Upper lobe of right lung (tissue), 1 donor: ENCODE measurements at regions not wholly inside any gene's neighbourhood (a gene's known extent, or its start where the extent isn't known, plus 50 kb on each side); places are given as distances from the start of the nearest gene placed in this dataset.
A peak's percentile ranks its signal among the peaks of the same experiment; 100 is the strongest.

Experiments used
- ATAC-seq: fragments of 200-7000 bp; cut with Tn5 transposase; one replicate; pipeline ENCODE4 v1.9.1; 2020; ENCODE audit warnings: mild to moderate bottlenecking, moderate library complexity
- DNase-seq: peaks from one replicate; pipeline ENCODE4 v3.0.0-alpha.2; 2020
- H3K27ac ChIP-seq: fragments of 200-600 bp; one replicate; pipeline ENCODE4 v1.8.0; 2022
- H3K27me3 ChIP-seq: fragments of 200-600 bp; one replicate; pipeline ENCODE4 v1.8.0; 2022; ENCODE audit warnings: mild to moderate bottlenecking
- H3K36me3 ChIP-seq: fragments of 200-600 bp; one replicate; pipeline ENCODE4 v1.8.0; 2022
- H3K4me1 ChIP-seq: fragments of 200-600 bp; one replicate; pipeline ENCODE4 v1.8.0; 2022
- H3K4me3 ChIP-seq: fragments of 200-600 bp; one replicate; pipeline ENCODE4 v1.8.0; 2022; ENCODE audit warnings: mild to moderate bottlenecking
- H3K9me3 ChIP-seq: fragments of 200-600 bp; one replicate; pipeline ENCODE4 v1.8.0; 2022
- CTCF ChIP-seq: fragments of 200-600 bp; IDR thresholded peaks from one replicate; pipeline ENCODE4 v1.8.0; 2022; ENCODE audit warnings: antibody characterized with exemption
- intact Hi-C: fragments of 100-400 bp; cut with DNase I; formaldehyde crosslinking; loops from one replicate; pipeline ENCODE4 v1.11.0; 2022
- donor health status: DM: no; HTN: yes; CAD: no; lungs with severe emphysema.

DNA sequence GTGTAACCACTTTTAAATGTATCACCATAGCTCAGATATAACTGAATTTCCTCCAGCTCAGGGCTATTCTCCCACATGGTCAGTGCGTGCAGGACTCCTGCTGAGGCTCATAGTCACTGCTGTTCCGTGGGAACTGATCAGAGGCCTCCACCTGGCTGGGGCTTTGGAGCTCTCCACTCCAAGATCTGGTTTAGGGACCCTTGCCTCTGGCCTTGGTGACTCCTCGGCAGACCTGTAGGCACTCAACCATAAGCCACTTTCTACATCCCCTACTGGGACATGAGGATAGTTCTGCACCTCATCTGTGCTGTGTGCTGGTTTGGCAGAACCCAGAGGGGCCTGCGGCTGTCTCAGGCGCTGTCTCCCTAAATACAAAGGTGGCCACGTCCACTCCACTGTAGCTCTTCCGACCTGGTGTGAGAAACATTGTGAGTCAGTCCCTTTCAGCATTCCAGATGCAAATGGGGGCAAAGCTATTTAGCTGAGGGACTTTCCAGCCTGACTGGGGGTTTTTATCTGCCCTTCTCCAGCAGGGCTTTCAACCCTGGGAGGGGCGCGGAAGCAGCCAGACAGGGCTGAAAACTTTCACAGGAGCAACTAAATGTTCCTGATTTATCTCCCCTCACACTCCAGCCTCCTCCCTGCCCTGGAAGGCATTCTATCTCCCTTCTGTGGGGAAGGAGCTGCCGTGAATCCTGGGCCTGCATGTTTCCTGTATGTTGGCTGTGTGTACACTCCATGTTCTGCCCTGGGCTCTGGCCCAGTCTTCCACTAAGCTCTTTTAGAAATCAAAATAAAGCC, 218.3 kb upstream of the DAAM1 start:
- DNase-seq (no peak), ATAC-seq (peak; percentile 26)
- TF ChIP-seq CTCF, result no peak
- no peaks in the 10 kb centered on the region for H3K4me1 ChIP-seq
- H3K27ac ChIP-seq, result no peak overlapping the region
- H3K4me3 ChIP-seq, result no peak overlapping the region
- intact Hi-C loops, result no loop called here
- no peaks in the 10 kb centered on the region for H3K36me3 ChIP-seq
- no peaks in the 10 kb centered on the region for H3K27me3 ChIP-seq
- H3K9me3 ChIP-seq, result no peaks in the 10 kb centered on the region

DNA sequence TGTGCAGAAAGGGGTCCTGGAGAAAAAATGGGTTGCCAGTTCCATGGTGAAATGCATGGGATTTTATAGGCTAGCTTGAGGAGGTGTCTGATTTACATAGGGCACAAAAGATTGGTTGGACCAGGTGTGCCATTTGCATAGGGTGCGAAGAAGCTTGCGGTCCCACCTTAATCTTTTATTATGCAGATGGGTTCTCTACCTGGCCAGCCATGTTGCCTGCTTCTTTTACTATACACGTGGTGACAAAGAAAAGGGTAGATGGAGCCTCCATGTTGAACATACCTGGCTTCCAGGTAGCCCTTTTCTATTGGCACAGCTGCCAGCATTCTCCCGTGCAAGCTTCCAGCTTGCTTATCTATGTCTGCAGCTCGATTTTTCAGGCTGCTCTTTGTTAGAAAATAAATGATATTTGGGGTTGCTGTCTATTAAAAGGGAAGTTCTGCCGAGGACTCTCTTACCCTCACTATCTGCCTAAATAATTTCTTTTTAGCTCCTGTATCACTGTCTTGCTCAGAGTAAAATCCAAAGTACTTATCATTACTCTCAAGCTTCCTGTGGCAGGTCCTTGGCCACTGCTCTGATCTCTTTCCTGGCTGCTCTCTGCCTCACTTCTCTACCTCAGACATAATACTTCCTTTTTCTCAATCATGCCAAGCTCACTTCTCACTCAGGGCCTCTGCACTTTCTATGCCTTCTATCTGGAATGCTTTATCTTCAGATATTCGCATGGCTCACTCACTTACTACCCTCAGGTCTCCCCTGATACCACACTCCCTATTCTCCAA, 216.0 kb upstream of the DAAM1 start:
- no peak for ATAC-seq
- intact Hi-C loops, result no loop called here
- no peak for DNase-seq
- H3K27me3 ChIP-seq, result no peaks in the 10 kb centered on the region
- no peaks in the 10 kb centered on the region for H3K36me3 ChIP-seq
- H3K4me3 ChIP-seq, result no peak overlapping the region
- no peak for TF ChIP-seq CTCF
- no peaks in the 10 kb centered on the region for H3K4me1 ChIP-seq
- no peaks in the 10 kb centered on the region for H3K9me3 ChIP-seq
- no peak overlapping the region for H3K27ac ChIP-seq

- TF ChIP-seq CTCF, result no peak
- intact Hi-C loops, result no loop called here
- no peaks in the 10 kb centered on the region for H3K27me3 ChIP-seq
- no peak for DNase-seq
- H3K27ac ChIP-seq, result no peak overlapping the region
- peaks cover 5% of the 10 kb centered on the region for H3K4me1 ChIP-seq
- no peak overlapping the region for H3K4me3 ChIP-seq
- H3K9me3 ChIP-seq, result no peaks in the 10 kb centered on the region
- no peaks in the 10 kb centered on the region for H3K36me3 ChIP-seq
- no peak for ATAC-seq
Measured at GRCh38 chr14:58977366-58977765, 211.1 kb upstream of the DAAM1 start.

- intact Hi-C loops, result no loop called here
- no peak for TF ChIP-seq CTCF
- ATAC-seq (peak; percentile 26), DNase-seq (no peak)
- peaks cover 5% of the 10 kb centered on the region for H3K4me1 ChIP-seq
- no peaks in the 10 kb centered on the region for H3K9me3 ChIP-seq
- H3K4me3 ChIP-seq, result no peak overlapping the region
- no peaks in the 10 kb centered on the region for H3K36me3 ChIP-seq
- no peak overlapping the region for H3K27ac ChIP-seq
- H3K27me3 ChIP-seq, result no peaks in the 10 kb centered on the region
Measured at GRCh38 chr14:58978343-58978742, 210.1 kb upstream of the DAAM1 start.

DNA sequence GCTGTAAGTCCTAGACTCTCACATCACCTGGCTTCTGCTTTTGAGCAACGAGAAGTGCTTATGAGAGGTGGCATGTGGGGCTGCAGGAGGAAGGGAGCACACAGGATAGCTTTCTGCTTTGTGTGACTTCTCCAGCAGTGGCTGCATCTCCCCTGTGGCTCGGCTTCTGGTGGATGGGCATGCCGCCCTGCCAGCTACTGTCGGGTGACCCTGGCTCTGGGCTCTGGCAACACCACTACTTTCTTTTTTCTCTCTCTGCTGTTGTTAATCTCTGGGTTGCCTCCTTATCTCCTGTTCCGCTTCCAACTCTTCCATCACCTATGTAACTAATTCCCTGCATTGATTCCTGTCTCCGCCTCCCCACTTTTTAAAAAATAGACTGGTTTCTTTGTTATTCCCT, 209.1 kb upstream of the DAAM1 start:
- Histone ChIP-seq H3K4me3 (no peak overlapping the region), H3K4me1 (peaks cover 5% of the 10 kb centered on the region), H3K36me3 (no peaks in the 10 kb centered on the region), H3K27me3 (no peaks in the 10 kb centered on the region), H3K27ac (no peak overlapping the region), H3K9me3 (no peaks in the 10 kb centered on the region)
- ATAC-seq, result no peak
- TF ChIP-seq CTCF, result no peak
- intact Hi-C loops, result no loop called here
- no peak for DNase-seq
